ENCODE measurements at regions not wholly inside any gene's neighbourhood (a gene's known extent, or its start where the extent isn't known, plus 50 kb on each side); places are given as distances from the start of the nearest gene placed in this dataset.

GRCh38 chr12:4089956-4090355, 183.6 kb upstream of the CCND2 start:
- TF ChIP-seq EZH2 (IDR thresholded peaks at IDR 0.05; ENCODE audit: borderline replicate concordance, low read depth, low read length, severe bottlenecking) (no peak), CTCF (IDR thresholded peaks at IDR 0.05; ENCODE audit: extremely low read depth in 1 of 2, insufficient read depth in 1 of 2, low read depth in 1 of 2, low read length in 2 of 2) (no peak), POLR2A (IDR thresholded peaks at IDR 0.05; ENCODE audit: low read depth, low read length) (no peak), MYC (IDR thresholded peaks at IDR 0.05; ENCODE audit: low read depth, low read length) (no peak)

Data from endothelial cell of umbilical vein (primary cell).